ENCODE measurements at regions not wholly inside any gene's neighbourhood (a gene's known extent, or its start where the extent isn't known, plus 50 kb on each side); places are given as distances from the start of the nearest gene placed in this dataset.

DNA sequence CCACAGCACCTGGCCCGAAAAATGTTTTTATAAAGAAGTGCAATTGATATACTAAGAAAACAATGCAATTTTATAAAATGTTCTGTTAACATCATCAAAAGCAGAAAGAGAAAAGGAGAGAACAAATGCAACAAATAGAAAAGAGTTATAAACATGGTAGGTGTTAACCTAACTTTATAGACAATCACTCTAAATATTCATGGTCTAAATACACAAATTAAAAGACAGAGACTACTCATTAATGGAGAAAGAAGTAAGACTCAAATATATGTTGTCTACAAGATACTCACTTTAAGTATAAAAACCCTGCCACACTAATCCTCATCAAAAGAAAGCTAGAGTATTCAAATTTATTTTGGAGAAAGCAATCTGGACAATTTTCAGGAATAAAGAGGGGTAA, 425.3 kb upstream of the ANKRD30A start:
- no peak for DNase-seq (ENCODE audit: low spot score)

GRCh38 chr10:36692759-36693158, 432.6 kb upstream of the ANKRD30A start:
- DNase-seq (ENCODE audit: low spot score) = no peak

GRCh38 chr10:36688717-36689116, 436.7 kb upstream of the ANKRD30A start:
- DNase-seq (ENCODE audit: low spot score) = no peak

GRCh38 chr10:36683421-36683820, 442.0 kb upstream of the ANKRD30A start:
- DNase-seq (ENCODE audit: low spot score) = no peak

GRCh38 chr10:36681751-36682632, 443.4 kb upstream of the ANKRD30A start:
- no peak for DNase-seq (ENCODE audit: low spot score)

DNA sequence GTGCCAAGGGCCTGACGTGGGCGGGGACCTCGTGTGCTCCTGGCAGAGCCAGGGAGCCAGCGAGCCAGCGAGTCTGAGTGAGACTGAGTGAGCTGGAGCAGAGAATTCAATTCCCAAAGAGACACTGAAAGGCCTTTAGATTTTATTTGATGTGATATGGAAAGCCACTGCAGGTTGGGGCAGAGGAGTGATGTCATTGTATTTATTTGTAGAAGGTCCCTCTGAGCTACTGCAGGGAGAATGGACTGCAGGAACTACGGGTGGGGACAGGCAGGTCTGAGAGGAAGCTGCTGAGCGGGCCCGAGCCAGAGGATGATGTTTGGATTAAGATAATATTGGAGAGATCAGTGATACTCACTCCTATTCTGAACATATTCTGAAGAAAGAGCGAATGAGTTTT, 445.8 kb upstream of the ANKRD30A start:
- DNase-seq (ENCODE audit: low spot score) = no peak

DNA sequence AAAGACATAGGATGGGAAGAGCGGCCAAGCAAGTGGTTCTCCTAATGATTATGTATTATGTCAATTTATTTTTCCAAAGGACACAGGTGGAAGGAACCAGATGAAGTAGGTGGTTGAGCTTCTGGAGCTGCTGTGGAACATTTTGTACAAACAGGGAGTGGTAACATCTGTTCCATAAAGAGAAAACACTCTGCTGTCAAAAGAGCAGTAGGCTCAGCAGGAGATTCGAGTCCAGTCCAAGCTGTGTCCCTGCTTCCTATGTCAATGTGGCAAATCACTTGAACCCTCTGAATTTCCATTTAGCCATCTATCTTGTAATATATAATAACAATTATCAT, 448.0 kb upstream of the ANKRD30A start:
- no peak for DNase-seq (ENCODE audit: low spot score)

GRCh38 chr10:36676756-36677430, 448.5 kb upstream of the ANKRD30A start:
- no peak for DNase-seq (ENCODE audit: low spot score)

GRCh38 chr10:36676321-36676720, 449.1 kb upstream of the ANKRD30A start:
- DNase-seq (ENCODE audit: low spot score) = no peak

DNA sequence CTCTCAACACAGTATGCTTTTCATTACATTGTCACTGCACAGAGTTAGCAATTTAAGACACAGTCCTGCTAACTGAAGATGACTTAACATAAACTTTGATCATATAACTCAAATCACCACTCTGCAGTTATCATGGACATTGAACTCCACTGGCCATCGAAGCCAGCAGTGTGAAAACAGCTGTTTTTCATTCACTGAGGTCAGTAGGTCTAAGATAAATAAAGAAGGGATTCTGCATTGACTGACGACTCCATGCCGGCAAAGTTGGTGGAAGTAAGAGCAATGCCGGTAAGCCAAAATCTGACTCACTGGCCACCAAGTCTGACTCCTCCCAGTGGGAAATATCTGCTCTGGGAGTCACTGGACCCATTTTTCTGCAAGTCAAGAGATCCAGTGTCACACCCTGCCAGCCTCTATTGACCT, 449.9 kb upstream of the ANKRD30A start:
- no peak for DNase-seq (ENCODE audit: low spot score)

GRCh38 chr10:36671607-36672006, 453.8 kb upstream of the ANKRD30A start:
- no peak for DNase-seq (ENCODE audit: low spot score)

- no peak for DNase-seq (ENCODE audit: low spot score)
Observed at GRCh38 chr10:36670621-36671402, 454.6 kb upstream of the ANKRD30A start.

GRCh38 chr10:36669615-36670352, 455.6 kb upstream of the ANKRD30A start:
- DNase-seq (ENCODE audit: low spot score) = no peak

DNA sequence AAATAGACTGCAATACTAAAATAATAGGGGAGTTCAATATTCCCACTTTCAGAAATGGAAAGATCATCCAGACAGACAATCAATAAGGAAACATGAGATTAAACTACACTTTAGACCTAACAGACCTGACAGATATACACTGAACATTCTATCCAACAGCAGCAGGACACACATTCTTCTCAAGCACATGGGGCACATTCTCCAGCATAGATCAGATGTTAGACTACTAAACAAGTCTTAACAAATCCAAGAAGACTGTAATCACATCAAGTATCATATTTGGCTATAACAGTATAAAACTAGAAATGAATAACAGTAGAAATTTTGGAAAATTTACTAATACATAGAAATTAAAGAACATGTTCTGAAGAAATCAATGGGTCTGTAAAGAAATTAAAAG, 458.9 kb upstream of the ANKRD30A start:
- no peak for DNase-seq (ENCODE audit: low spot score)

- DNase-seq (ENCODE audit: low spot score) = no peak
Observed at GRCh38 chr10:36662571-36662970, 462.8 kb upstream of the ANKRD30A start.

DNA sequence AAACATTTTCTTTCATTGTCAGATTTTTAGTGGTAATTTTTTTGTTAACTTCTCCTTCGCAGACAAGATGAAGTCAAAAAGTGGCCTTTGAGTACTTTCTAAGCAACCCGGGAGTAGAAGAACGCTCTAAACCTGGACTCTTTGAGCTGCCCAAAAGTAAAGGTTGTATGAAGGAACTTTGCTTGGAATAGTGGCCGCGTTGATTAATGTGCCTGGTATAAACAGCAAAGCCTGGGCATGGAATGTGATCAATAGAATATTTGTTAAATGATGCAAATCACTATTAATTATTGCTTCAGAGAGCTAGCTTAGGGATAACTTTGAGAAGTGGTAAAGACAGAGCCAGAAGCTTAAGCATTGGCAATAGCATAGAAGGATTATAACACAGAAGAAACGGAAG, 475.1 kb upstream of the ANKRD30A start:
- DNase-seq (ENCODE audit: low spot score) = no peak

DNA sequence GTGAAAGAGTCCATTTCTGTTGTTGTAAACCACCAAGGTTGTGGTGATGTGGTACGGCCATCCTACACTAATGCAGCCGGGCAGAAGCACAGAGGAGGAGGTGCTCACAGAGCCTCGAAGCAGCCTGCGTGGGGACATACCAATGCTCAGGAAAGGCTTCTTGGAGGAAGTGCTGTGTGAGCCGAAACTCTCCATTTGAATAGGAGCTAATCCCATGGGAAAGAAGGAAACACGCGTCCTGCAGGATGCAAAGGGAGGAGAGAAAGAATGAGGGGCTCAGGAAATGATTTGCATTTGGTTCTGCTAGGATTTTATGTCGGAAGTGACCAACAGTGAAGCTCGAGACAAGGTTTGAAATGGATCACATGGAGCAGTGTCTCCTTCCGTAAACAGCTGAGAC, 477.9 kb upstream of the ANKRD30A start:
- no peak for DNase-seq (ENCODE audit: low spot score)

DNA sequence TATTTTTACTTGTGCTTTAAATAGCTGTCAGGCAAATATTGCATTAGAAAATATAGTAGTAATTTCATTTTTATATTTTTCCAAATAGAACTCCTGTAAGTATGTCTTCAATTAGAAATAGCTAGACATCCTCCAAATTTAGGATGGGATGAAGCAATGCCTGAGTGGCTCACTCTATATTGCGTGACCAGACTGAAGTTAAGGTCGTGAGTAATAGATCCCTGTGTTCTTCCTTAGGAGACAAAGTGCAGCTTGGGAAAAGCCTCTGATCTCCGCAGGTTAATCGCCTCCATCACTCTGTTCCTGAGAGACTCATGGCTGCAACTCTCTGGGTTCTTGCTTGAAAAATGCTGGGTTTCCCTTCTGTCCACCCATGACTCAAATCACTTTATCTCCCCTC, 484.8 kb upstream of the ANKRD30A start:
- no peak for DNase-seq (ENCODE audit: low spot score)

GRCh38 chr10:36638462-36639155, 486.8 kb upstream of the ANKRD30A start:
- no peak for DNase-seq (ENCODE audit: low spot score)

- no peak for DNase-seq (ENCODE audit: low spot score)
Observed at GRCh38 chr10:36636879-36637278, 488.5 kb upstream of the ANKRD30A start.

DNA sequence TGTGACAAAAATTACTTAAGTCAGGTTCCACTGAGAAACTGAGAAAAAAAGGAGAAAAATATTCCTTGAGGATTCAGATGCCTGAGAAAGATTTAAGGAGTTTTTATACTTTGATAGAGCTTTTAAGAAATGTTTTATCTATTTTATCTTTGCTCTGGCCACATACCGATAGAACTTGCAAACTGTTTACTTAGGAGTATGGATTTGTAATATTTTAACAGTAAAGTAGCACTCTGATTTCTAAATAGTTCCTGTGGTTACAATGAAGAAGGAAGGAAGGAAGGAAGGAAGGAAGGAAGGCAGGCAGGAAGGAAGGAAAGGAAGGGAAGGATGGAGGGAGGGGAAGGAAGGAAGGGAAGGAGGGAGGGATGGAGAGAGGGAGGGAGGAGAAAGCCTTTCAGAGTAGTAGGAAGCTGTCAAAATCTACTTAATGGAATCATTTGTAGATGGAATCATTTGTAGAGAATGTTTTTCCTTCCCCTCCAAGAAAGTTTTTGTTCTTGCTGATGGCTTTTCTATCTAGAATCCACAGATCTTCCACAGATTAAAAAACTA, 489.0 kb upstream of the ANKRD30A start:
- DNase-seq (ENCODE audit: low spot score) = no peak
